SK-N-SH (cell line): ENCODE measurements at regions not wholly inside any gene's neighbourhood (a gene's known extent, or its start where the extent isn't known, plus 50 kb on each side); places are given as distances from the start of the nearest gene placed in this dataset.

ENCODE experiments used
- CTCF ChIP-seq: fragments of 200-600 bp; sonication (generic); IDR thresholded peaks from 2 replicates; pipeline ENCODE4 v1.6.1; 2017; ENCODE audit warnings: antibody characterized with exemption, mild to moderate bottlenecking, moderate library complexity
- RCOR1 ChIP-seq: fragments of 150-350 bp; IDR thresholded peaks from 2 replicates; pipeline ENCODE4 v1.6.1; 2017; ENCODE audit warnings: antibody characterized with exemption, low read length

- TF ChIP-seq CTCF (no peak), RCOR1 (no peak)
Measured at GRCh38 chr5:125833398-125833797, 589.8 kb upstream of the GRAMD2B start.
